ENCODE measurements at regions not wholly inside any gene's neighbourhood (a gene's known extent, or its start where the extent isn't known, plus 50 kb on each side); places are given as distances from the start of the nearest gene placed in this dataset.

- no peaks in the 10 kb centered on the region for H3K27me3 ChIP-seq (ENCODE audit: control insufficient read depth in 1 of 2, insufficient read depth in 2 of 2, low read length in 2 of 2)
- ATAC-seq (ENCODE audit: poor library complexity) = no peak
- H3K4me1 ChIP-seq (ENCODE audit: insufficient read depth, low read length) = no peaks in the 10 kb centered on the region
- H3K9me3 ChIP-seq (ENCODE audit: control insufficient read depth in 1 of 2, insufficient read depth in 1 of 2, low read length in 2 of 2) = peaks cover 0 to 7% of the 10 kb centered on the region in 2 experiments
- no peak for DNase-seq
- ChIA-PET CTCF (no interaction called here), POLR2A (no interaction called here)
- H3K4me3 ChIP-seq (ENCODE audit: low read length) = no peak overlapping the region
- TF ChIP-seq CTCF (IDR thresholded peaks at IDR 0.05) = no peak
- Mint-ChIP-seq H3K4me1 (ENCODE audit: low read depth) (no peaks in the 10 kb centered on the region), H3K9me3 (peaks cover 4% of the 10 kb centered on the region), H3K4me3 (no peak overlapping the region), H3K27ac (no peak overlapping the region), H3K27me3 (no peaks in the 10 kb centered on the region), H3K36me3 (ENCODE audit: low read depth) (no peaks in the 10 kb centered on the region)
- no peak overlapping the region for H3K27ac ChIP-seq (ENCODE audit: low read depth in 1 of 2, low read length in 2 of 2)
- H3K36me3 ChIP-seq (ENCODE audit: insufficient read depth, low read length) = no peaks in the 10 kb centered on the region
- intact Hi-C loops (cut with DNase I, micrococcal nuclease) = no loop called here
Observed at GRCh38 chr2:146258071-146258470, 1586.8 kb upstream of the ACVR2A start.

GRCh38 chr2:146252119-146252518 lies 1592.7 kb upstream of the ACVR2A start:
- CTCF ChIA-PET = no interaction called here
- ATAC-seq (ENCODE audit: poor library complexity) = no peak
- no peaks in the 10 kb centered on the region for H3K27me3 ChIP-seq (ENCODE audit: control insufficient read depth in 1 of 2, insufficient read depth in 2 of 2, low read length in 2 of 2)
- Mint-ChIP-seq H3K36me3 (ENCODE audit: low read depth) (no peaks in the 10 kb centered on the region), H3K4me3 (no peak overlapping the region), H3K4me1 (ENCODE audit: low read depth) (no peaks in the 10 kb centered on the region), H3K27ac (no peak overlapping the region), H3K27me3 (no peaks in the 10 kb centered on the region), H3K9me3 (peaks cover 4% of the 10 kb centered on the region)
- no peak overlapping the region for H3K27ac ChIP-seq (ENCODE audit: low read depth in 1 of 2, low read length in 2 of 2)
- no peak overlapping the region for H3K4me3 ChIP-seq (ENCODE audit: low read length)
- DNase-seq = no peak
- POLR2A ChIA-PET = no interaction called here
- intact Hi-C loops (cut with DNase I, micrococcal nuclease) = no loop called here
- no peak for TF ChIP-seq CTCF (IDR thresholded peaks at IDR 0.05)
- no peaks in the 10 kb centered on the region for H3K36me3 ChIP-seq (ENCODE audit: insufficient read depth, low read length)
- H3K4me1 ChIP-seq (ENCODE audit: insufficient read depth, low read length) = no peaks in the 10 kb centered on the region
- H3K9me3 ChIP-seq (ENCODE audit: control insufficient read depth in 1 of 2, insufficient read depth in 1 of 2, low read length in 2 of 2) = peaks cover 0 to 1% of the 10 kb centered on the region in 2 experiments

- POLR2A ChIA-PET = no interaction called here
- no peak overlapping the region for H3K4me3 ChIP-seq (ENCODE audit: low read length)
- H3K27me3 ChIP-seq (ENCODE audit: control insufficient read depth in 1 of 2, insufficient read depth in 2 of 2, low read length in 2 of 2) = no peaks in the 10 kb centered on the region
- no peak overlapping the region for H3K4me3 Mint-ChIP-seq
- CTCF ChIA-PET = no interaction called here
- H3K9me3 Mint-ChIP-seq = no peaks in the 10 kb centered on the region
- DNase-seq (no peak), ATAC-seq (ENCODE audit: poor library complexity) (no peak)
- no peak for TF ChIP-seq CTCF (IDR thresholded peaks at IDR 0.05)
- H3K4me1 Mint-ChIP-seq (ENCODE audit: low read depth) = no peaks in the 10 kb centered on the region
- no peaks in the 10 kb centered on the region for H3K36me3 ChIP-seq (ENCODE audit: insufficient read depth, low read length)
- H3K36me3 Mint-ChIP-seq (ENCODE audit: low read depth) = no peaks in the 10 kb centered on the region
- no peak overlapping the region for H3K27ac Mint-ChIP-seq
- H3K27me3 Mint-ChIP-seq = no peaks in the 10 kb centered on the region
- H3K4me1 ChIP-seq (ENCODE audit: insufficient read depth, low read length) = no peaks in the 10 kb centered on the region
- no peak overlapping the region for H3K27ac ChIP-seq (ENCODE audit: low read depth in 1 of 2, low read length in 2 of 2)
- intact Hi-C loops (cut with DNase I, micrococcal nuclease) = no loop called here
- H3K9me3 ChIP-seq (ENCODE audit: control insufficient read depth in 1 of 2, insufficient read depth in 1 of 2, low read length in 2 of 2) = no peaks in the 10 kb centered on the region
Observed at GRCh38 chr2:146251328-146251727, 1593.5 kb upstream of the ACVR2A start.
